ENCODE measurements at regions not wholly inside any gene's neighbourhood (a gene's known extent, or its start where the extent isn't known, plus 50 kb on each side); places are given as distances from the start of the nearest gene placed in this dataset.

DNA sequence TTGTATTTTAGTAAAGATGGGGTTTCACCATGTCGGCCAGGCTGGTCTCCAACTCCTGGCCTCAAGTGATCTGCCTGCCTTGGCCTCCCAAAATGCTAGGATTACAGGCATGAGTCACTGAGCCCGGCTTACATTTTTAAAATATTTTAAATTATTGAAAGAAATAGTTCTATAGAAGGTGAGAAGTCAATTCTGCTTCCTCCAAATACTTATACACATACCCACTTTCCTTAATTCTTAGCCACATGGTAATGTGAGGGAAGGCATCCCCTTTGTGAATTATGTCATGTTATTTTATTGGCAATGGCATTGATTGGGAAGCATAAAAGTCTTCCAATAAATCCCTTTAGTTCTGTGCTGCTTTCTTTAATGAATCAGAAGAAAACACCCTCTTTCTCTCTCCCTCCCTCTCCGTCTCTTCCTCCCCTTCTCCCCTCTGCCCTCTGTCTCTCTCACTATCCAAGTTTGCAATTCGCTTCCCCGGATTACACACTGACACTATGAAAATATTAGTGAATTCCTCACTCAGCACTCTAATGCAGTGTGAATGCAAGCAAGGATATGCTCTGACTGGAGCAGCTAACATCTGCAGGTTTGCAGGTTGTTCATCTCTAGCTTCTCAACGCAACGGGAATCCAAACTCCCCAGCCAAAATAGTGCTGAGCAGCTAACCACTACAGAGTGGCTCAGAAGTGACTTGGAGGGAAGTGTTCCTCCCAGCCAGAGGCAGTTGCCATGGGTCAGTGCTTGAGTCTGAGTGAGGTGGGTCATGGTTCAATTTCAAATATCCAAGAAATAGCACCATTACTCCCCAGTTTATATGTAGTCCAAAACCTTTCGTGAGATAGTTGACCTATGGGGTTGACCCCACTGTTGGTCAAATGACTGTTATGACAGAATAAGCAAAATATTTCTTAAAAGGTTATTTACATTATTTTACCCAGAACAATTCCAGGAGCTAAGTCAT, 77.8 kb upstream of the CD55 start:
- DNase-seq (ENCODE audit: low read depth) = peak; percentile 71
- TF ChIP-seq, protein P1, sequence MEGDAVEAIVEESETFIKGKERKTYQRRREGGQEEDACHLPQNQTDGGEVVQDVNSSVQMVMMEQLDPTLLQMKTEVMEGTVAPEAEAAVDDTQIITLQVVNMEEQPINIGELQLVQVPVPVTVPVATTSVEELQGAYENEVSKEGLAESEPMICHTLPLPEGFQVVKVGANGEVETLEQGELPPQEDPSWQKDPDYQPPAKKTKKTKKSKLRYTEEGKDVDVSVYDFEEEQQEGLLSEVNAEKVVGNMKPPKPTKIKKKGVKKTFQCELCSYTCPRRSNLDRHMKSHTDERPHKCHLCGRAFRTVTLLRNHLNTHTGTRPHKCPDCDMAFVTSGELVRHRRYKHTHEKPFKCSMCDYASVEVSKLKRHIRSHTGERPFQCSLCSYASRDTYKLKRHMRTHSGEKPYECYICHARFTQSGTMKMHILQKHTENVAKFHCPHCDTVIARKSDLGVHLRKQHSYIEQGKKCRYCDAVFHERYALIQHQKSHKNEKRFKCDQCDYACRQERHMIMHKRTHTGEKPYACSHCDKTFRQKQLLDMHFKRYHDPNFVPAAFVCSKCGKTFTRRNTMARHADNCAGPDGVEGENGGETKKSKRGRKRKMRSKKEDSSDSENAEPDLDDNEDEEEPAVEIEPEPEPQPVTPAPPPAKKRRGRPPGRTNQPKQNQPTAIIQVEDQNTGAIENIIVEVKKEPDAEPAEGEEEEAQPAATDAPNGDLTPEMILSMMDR (IDR thresholded peaks at IDR 0.05; ENCODE audit: insufficient read depth, low read depth, low read length) = no peak
- no peak overlapping the region for H3K4me3 ChIP-seq (ENCODE audit: low read depth, low read length)

DNA sequence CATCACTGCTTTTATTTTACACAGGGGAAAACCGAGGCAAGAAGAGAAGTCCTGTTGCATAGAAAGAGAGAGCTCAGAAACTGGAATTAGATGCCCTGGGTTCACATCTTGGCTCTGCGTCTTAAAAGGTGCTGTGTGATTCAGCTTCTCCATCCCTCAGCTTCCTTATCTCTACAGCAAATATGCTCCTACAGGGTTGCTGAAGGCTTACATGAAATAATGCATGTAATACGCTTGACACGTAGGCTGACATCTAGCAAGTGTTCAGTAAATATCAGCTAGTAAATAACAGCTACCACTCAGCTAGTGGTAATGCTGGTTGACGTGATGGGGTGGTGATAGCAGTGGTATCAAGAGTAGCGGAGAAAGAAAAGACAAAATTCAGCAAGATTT, 77.1 kb upstream of the CD55 start:
- H3K4me3 ChIP-seq (ENCODE audit: low read depth, low read length) = no peak overlapping the region
- DNase-seq (ENCODE audit: low read depth) = no peak
- TF ChIP-seq, protein P1 (IDR thresholded peaks at IDR 0.05; ENCODE audit: insufficient read depth, low read depth, low read length) = no peak

DNA sequence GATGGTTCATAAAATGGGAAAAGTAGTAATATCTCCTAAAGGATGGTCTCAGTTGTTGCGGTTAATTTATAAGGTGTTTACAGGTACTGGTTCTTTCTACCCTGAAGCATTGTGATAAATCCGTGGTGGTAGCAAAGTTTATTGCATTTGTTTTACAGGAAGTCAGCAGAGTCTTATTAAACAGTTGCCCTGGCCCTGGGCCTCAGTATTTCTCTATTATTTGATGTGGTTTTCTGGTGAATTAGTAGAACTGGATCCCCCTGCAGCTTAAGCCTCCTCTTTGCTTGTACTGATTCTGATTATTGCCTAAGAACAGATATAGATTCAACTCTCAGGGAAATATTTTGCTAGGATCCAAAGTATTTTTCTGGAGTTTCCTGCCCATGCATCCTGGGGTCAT, 76.4 kb upstream of the CD55 start:
- TF ChIP-seq, protein P1 (IDR thresholded peaks at IDR 0.05; ENCODE audit: insufficient read depth, low read depth, low read length) = no peak
- no peak overlapping the region for H3K4me3 ChIP-seq (ENCODE audit: low read depth, low read length)
- no peak for DNase-seq (ENCODE audit: low read depth)

DNA sequence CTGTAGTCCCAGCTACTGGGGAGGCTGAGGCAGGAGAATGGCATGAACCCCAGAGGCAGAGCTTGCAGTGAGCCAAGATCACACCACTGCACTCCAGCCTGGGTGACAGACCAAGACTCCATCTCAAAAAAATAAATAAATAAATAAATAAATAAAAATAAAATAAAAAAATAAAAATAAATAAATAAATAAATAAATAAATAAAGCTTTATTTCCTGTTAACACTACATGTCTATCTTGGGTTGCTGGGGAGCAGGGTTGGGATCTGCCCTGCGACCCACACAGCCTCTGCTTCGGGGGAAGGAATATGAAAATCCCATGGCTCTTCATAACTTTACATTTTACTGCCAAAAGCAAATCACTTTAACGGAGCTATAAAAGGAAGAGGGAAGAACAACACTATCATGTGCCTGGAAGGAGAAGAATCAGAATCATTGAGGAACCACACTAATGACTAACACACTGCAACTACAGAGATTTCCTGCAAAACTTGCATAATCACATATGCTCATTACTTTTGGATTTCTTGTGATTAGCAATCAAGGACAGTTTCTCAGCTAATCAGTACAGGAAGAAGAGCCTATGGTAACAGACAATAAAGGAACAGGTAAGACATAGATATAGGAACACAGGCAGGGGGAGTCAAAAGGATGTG, 72.8 kb upstream of the CD55 start:
- no peak overlapping the region for H3K4me3 ChIP-seq (ENCODE audit: low read depth, low read length)
- TF ChIP-seq, protein P1 (IDR thresholded peaks at IDR 0.05; ENCODE audit: insufficient read depth, low read depth, low read length) = no peak
- peak; percentile 83 for DNase-seq (ENCODE audit: low read depth)

DNA sequence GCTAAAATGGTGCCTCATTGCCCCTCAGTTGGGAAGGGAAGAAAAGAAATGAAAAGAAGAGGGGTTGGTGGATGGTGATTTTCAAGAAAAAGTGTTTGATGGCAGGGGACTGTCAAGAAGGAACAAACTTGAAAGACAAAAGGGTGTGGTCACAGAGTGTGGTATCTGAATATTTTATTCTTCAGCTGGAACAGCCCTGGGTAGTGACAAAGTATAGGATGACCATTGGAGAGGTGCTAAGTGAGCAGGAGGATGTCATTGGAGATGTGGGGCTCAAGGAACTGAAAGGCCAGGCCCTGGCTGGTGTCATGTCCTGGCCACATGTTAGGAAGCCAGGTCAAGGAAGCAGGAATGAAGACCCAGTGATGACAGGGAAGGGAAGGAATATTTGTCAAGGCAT, 71.0 kb upstream of the CD55 start:
- no peak overlapping the region for H3K4me3 ChIP-seq (ENCODE audit: low read depth, low read length)

DNA sequence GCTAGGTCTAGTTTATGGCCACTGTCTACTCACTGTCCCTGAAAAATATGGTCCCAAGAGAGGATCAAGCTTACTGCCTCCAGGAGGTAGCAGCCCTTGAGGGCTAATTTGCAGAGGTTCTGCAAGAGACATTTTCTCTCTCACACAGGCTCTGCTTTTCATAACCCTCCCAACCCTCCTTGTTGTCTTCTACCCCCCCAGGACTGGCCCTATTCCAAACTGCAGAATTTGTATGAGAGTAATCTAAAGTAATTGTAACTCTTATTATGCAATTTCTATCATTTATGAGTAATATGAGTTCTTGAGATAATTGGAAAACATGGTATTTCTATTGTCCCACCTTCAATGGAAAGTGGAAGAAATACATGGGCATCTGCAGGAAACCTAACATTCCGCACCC, 70.4 kb upstream of the CD55 start:
- TF ChIP-seq, protein P1 (IDR thresholded peaks at IDR 0.05; ENCODE audit: insufficient read depth, low read depth, low read length) = no peak
- no peak for DNase-seq (ENCODE audit: low read depth)
- H3K4me3 ChIP-seq (ENCODE audit: low read depth, low read length) = no peak overlapping the region

More for the DNA sequence above, 71.0 kb upstream of the CD55 start:
- TF ChIP-seq, protein P1 (IDR thresholded peaks at IDR 0.05; ENCODE audit: insufficient read depth, low read depth, low read length) = no peak
- DNase-seq (ENCODE audit: low read depth) = no peak
